H9 (cell line): ENCODE measurements at regions not wholly inside any gene's neighbourhood (a gene's known extent, or its start where the extent isn't known, plus 50 kb on each side); places are given as distances from the start of the nearest gene placed in this dataset.

Experiments
- DNase-seq: peaks from one replicate; pipeline ENCODE4 v3.0.0-alpha.2; 2017
- H2AFZ ChIP-seq: one replicate; pipeline ENCODE4 v1.6.1; 2013; ENCODE audit warnings: mild to moderate bottlenecking, low read length, control low read depth, moderate library complexity
- H2AK5ac ChIP-seq: 2 replicates; pipeline ENCODE4 v1.6.1; 2013; ENCODE audit warnings: low read length, control low read depth, mixed read lengths; ENCODE audit not compliant: insufficient read length
- H2BK120ac ChIP-seq: one replicate; pipeline ENCODE4 v1.6.1; 2013; ENCODE audit warnings: low read depth, mild to moderate bottlenecking, low read length, control low read depth, inconsistent platforms; ENCODE audit not compliant: poor library complexity, severe bottlenecking
- H2BK12ac ChIP-seq: 2 replicates; pipeline ENCODE4 v1.6.1; 2013; ENCODE audit warnings: low read length, control low read depth, mixed read lengths, low read depth; ENCODE audit not compliant: insufficient read length
- H2BK15ac ChIP-seq: 2 replicates; pipeline ENCODE4 v1.6.1; 2013; ENCODE audit warnings: low read depth, low read length, control low read depth
- H2BK20ac ChIP-seq: one replicate; pipeline ENCODE4 v1.6.1; 2013; ENCODE audit warnings: low read depth, mild to moderate bottlenecking, low read length, control low read depth, inconsistent platforms; ENCODE audit not compliant: poor library complexity, severe bottlenecking
- H2BK5ac ChIP-seq: 2 replicates; pipeline ENCODE4 v1.6.1; 2013; ENCODE audit warnings: low read length, control low read depth, mixed read lengths; ENCODE audit not compliant: insufficient read length
- H3K14ac ChIP-seq: 2 replicates; pipeline ENCODE4 v1.6.1; 2013; ENCODE audit warnings: low read length, control low read depth; ENCODE audit not compliant: insufficient read depth
- H3K18ac ChIP-seq: 2 replicates; pipeline ENCODE4 v1.6.1; 2013; ENCODE audit warnings: low read depth, mild to moderate bottlenecking, mixed read lengths, low read length, control low read depth; ENCODE audit not compliant: insufficient read length
- H3K23ac ChIP-seq: 2 replicates; pipeline ENCODE4 v1.6.1; 2013; ENCODE audit warnings: low read length, control low read depth, mixed read lengths, low read depth; ENCODE audit not compliant: insufficient read length
- H3K23me2 ChIP-seq: 2 replicates; pipeline ENCODE4 v1.6.1; 2013; ENCODE audit warnings: low read depth, mild to moderate bottlenecking, mixed read lengths, low read length, control low read depth; ENCODE audit not compliant: insufficient read length, poor library complexity, severe bottlenecking
- H3K27ac ChIP-seq: 2 replicates; pipeline ENCODE4 v1.5.1; 2013; ENCODE audit warnings: low read length, control low read depth, mixed read lengths, low read depth; ENCODE audit not compliant: insufficient read length
- H3K27me3 ChIP-seq: 2 replicates; pipeline ENCODE4 v1.6.1; 2013; ENCODE audit warnings: low read length, control low read depth, inconsistent platforms; ENCODE audit not compliant: insufficient read depth
- H3K4ac ChIP-seq: 2 replicates; pipeline ENCODE4 v1.6.1; 2013; ENCODE audit warnings: low read depth, mild to moderate bottlenecking, control low read depth, inconsistent platforms, low read length, moderate library complexity
- H3K4me1 ChIP-seq: 2 replicates; pipeline ENCODE4 v1.6.1; 2013; ENCODE audit warnings: low read length, control low read depth, inconsistent platforms; ENCODE audit not compliant: insufficient read depth
- H3K4me2 ChIP-seq: 2 replicates; pipeline ENCODE4 v1.6.1; 2013; ENCODE audit warnings: low read length, control low read depth, mixed read lengths; ENCODE audit not compliant: insufficient read length, insufficient read depth
- H3K56ac ChIP-seq: 2 replicates; pipeline ENCODE4 v1.6.1; 2013; ENCODE audit warnings: low read depth, mild to moderate bottlenecking, mixed read lengths, low read length, control low read depth; ENCODE audit not compliant: insufficient read length
- H3K79me1 ChIP-seq: 2 replicates; pipeline ENCODE4 v1.6.1; 2013; ENCODE audit warnings: low read depth, mild to moderate bottlenecking, moderate library complexity, low read length, control low read depth, inconsistent platforms; ENCODE audit not compliant: insufficient read depth, poor library complexity, severe bottlenecking
- H3K79me2 ChIP-seq: 2 replicates; pipeline ENCODE4 v1.6.1; 2013; ENCODE audit warnings: low read length, control low read depth, inconsistent platforms; ENCODE audit not compliant: insufficient read depth
- H3K9ac ChIP-seq: 2 replicates; pipeline ENCODE4 v1.6.1; 2013; ENCODE audit warnings: low read length, control low read depth, mixed read lengths; ENCODE audit not compliant: insufficient read length; ENCODE audit errors: extremely low read depth
- H3K9me3 ChIP-seq: one replicate; pipeline ENCODE4 v1.6.1; 2013; ENCODE audit warnings: low read depth, low read length, inconsistent platforms; ENCODE audit not compliant: control insufficient read depth
- H3T11ph ChIP-seq: one replicate; pipeline ENCODE4 v1.6.1; 2013; ENCODE audit warnings: mild to moderate bottlenecking, low read length, control low read depth, inconsistent platforms
- H4K20me1 ChIP-seq: one replicate; pipeline ENCODE4 v1.6.1; 2013; ENCODE audit not compliant: control insufficient read depth, insufficient read length, insufficient read depth
- H4K5ac ChIP-seq: 2 replicates; pipeline ENCODE4 v1.6.1; 2013; ENCODE audit warnings: low read depth, mild to moderate bottlenecking, mixed read lengths, low read length, control low read depth; ENCODE audit not compliant: insufficient read length
- H4K8ac ChIP-seq: replicated peaks from 2 replicates; pipeline ENCODE4 v1.6.1; 2013; ENCODE audit warnings: low read length, control low read depth, mixed read lengths, low read depth; ENCODE audit not compliant: insufficient read length
- H4K91ac ChIP-seq: 2 replicates; pipeline ENCODE4 v1.6.1; 2013; ENCODE audit warnings: low read depth, mild to moderate bottlenecking, moderate library complexity, mixed read lengths, low read length, control low read depth; ENCODE audit not compliant: insufficient read length
- H3K27ac Mint-ChIP-seq, 3 experiments: 2 replicates in 2 of 3; 3 replicates in 1 of 3; pipeline ENCODE4 v1.8.0; 2020 to 2021; ENCODE audit warnings: mixed read lengths in 3 of 3, mild to moderate bottlenecking in 1 of 3, moderate library complexity in 1 of 3
- H3K27me3 Mint-ChIP-seq: 2 replicates; pipeline ENCODE4 v1.8.0; 2021; ENCODE audit warnings: low read depth, mild to moderate bottlenecking, moderate library complexity, mixed read lengths
- H3K36me3 Mint-ChIP-seq, 3 experiments: 2 replicates in 2 of 3; 3 replicates in 1 of 3; pipeline ENCODE4 v1.8.0; 2020 to 2021; ENCODE audit warnings: low read depth in 3 of 3, mixed read lengths in 3 of 3; ENCODE audit not compliant: insufficient read depth in 1 of 3
- H3K4me1 Mint-ChIP-seq, 2 experiments: 2 replicates each; pipeline ENCODE4 v1.8.0; 2020; ENCODE audit warnings: mixed read lengths in 2 of 2
- H3K4me3 Mint-ChIP-seq, 2 experiments: 2 replicates in 1 of 2; 3 replicates in 1 of 2; pipeline ENCODE4 v1.8.0; 2020 to 2021; ENCODE audit warnings: mild to moderate bottlenecking in 2 of 2, mixed read lengths in 2 of 2, moderate library complexity in 1 of 2
- H3K9me3 Mint-ChIP-seq, 2 experiments: 2 replicates in 1 of 2; 3 replicates in 1 of 2; pipeline ENCODE4 v1.8.0; 2020; ENCODE audit warnings: mild to moderate bottlenecking in 2 of 2, mixed read lengths in 2 of 2, moderate library complexity in 1 of 2
- WGBS: extraction: QIAGEN DNeasy Blood & Tissue Kit; methylation state at CpG from one replicate; pipeline ENCODE4 v1.1.7; 2013; ENCODE audit warnings: missing lambda C conversion rate, low lambda C conversion rate, mixed read lengths; ENCODE audit not compliant: insufficient read length; ENCODE audit errors: extremely low coverage; 5-methylcytosine and 5-hydroxymethylcytosine counted together
- TF ChIP-seq, protein P1 (sequence below): fragments of 200-600 bp; sonication (generic); conservative IDR thresholded peaks from 3 replicates; pipeline ENCODE4 v1.8.0; 2021; ENCODE audit warnings: antibody characterized with exemption, mild to moderate bottlenecking

DNA sequence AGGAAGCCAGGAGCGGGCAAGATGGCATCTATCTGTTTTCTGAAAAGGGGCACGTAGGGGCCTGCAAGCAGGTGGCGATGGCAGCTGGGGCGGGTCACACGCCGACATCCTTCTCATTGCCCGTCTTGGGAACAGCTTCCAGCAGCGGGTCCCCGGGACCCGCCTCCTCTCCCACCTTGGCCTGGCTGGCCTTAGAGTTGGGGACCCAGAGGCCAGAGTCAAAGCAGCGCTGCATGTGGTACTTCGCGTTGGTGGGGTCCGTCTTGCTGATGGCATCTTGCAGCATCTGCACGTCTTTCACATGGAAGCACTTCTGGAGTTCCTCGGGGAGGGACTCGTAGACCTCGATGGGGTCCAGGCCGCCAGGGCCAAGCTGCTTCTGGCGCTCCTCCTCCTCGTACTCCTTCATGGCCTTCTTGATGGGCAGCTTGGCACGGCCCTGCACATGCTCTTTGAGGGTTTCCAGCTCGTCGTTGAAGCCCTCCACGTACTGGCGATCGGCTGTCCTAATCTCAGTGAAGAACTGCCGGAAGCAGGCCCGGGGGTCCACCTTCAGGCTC, 127.6 kb upstream of the CLINT1 start:
- H3K18ac ChIP-seq, result no peak overlapping the region
- H2AFZ ChIP-seq, result no peak overlapping the region
- DNase-seq, result no peak
- H3K56ac ChIP-seq, result no peak overlapping the region
- H3K23me2 ChIP-seq, result no peaks in the 10 kb centered on the region
- no peak overlapping the region for H4K5ac ChIP-seq
- no peak overlapping the region for H2AK5ac ChIP-seq
- H3K4me1 Mint-ChIP-seq, result no peaks in the 10 kb centered on the region
- no peak overlapping the region for H2BK20ac ChIP-seq
- H3K4me3 Mint-ChIP-seq, result no peak overlapping the region
- peaks cover 3% of the 10 kb centered on the region in 2 experiments; a peak in 3 of 5 replicates for H3K9me3 Mint-ChIP-seq
- H2BK120ac ChIP-seq, result no peak overlapping the region
- no peak overlapping the region for H2BK15ac ChIP-seq
- H4K8ac ChIP-seq, result no peak overlapping the region
- no peak overlapping the region for H3K14ac ChIP-seq
- no peak overlapping the region for H2BK12ac ChIP-seq
- no peak overlapping the region for H3K23ac ChIP-seq
- H3K79me2 ChIP-seq, result no peaks in the 10 kb centered on the region
- H3K27ac Mint-ChIP-seq, result no peak overlapping the region
- TF ChIP-seq, protein P1, sequence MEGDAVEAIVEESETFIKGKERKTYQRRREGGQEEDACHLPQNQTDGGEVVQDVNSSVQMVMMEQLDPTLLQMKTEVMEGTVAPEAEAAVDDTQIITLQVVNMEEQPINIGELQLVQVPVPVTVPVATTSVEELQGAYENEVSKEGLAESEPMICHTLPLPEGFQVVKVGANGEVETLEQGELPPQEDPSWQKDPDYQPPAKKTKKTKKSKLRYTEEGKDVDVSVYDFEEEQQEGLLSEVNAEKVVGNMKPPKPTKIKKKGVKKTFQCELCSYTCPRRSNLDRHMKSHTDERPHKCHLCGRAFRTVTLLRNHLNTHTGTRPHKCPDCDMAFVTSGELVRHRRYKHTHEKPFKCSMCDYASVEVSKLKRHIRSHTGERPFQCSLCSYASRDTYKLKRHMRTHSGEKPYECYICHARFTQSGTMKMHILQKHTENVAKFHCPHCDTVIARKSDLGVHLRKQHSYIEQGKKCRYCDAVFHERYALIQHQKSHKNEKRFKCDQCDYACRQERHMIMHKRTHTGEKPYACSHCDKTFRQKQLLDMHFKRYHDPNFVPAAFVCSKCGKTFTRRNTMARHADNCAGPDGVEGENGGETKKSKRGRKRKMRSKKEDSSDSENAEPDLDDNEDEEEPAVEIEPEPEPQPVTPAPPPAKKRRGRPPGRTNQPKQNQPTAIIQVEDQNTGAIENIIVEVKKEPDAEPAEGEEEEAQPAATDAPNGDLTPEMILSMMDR, result no peak
- H3K4me1 ChIP-seq, result no peaks in the 10 kb centered on the region
- H4K91ac ChIP-seq, result no peak overlapping the region
- peaks cover 0 to 7% (median 0%) of the 10 kb centered on the region in 3 experiments; a peak in 3 of 7 replicates for H3K36me3 Mint-ChIP-seq
- H2BK5ac ChIP-seq, result no peak overlapping the region
- no peaks in the 10 kb centered on the region for H3K9me3 ChIP-seq
- no peak overlapping the region for H3K4me2 ChIP-seq
- H3K27ac ChIP-seq, result no peak overlapping the region
- no peaks in the 10 kb centered on the region for H3K27me3 ChIP-seq
- no peaks in the 10 kb centered on the region for H3K79me1 ChIP-seq
- H3K27me3 Mint-ChIP-seq, result peaks cover 2% of the 10 kb centered on the region
- H3T11ph ChIP-seq, result no peak overlapping the region
- H3K9ac ChIP-seq, result no peak overlapping the region
- no peaks in the 10 kb centered on the region for H4K20me1 ChIP-seq
- WGBS, result no CpG with 5 or more reads among the region's 29 CpGs
- no peak overlapping the region for H3K4ac ChIP-seq
